Neural cell (in vitro differentiated cells): ENCODE measurements at regions not wholly inside any gene's neighbourhood (a gene's known extent, or its start where the extent isn't known, plus 50 kb on each side); places are given as distances from the start of the nearest gene placed in this dataset.

ENCODE experiments used
- RAD21 ChIP-seq: fragments of 450-650 bp; conservative IDR thresholded peaks from 2 replicates; pipeline ENCODE4 v1.6.1; 2014; ENCODE audit warnings: antibody characterized with exemption, mild to moderate bottlenecking, moderate library complexity
- TF ChIP-seq, protein P1 (sequence below): fragments of 450-650 bp; IDR thresholded peaks from 2 replicates; pipeline ENCODE4 v1.5.1; 2014; ENCODE audit warnings: antibody characterized with exemption, mild to moderate bottlenecking, moderate library complexity; ENCODE audit not compliant: poor library complexity, severe bottlenecking
- TF ChIP-seq, protein P2 (sequence below): IDR thresholded peaks from 2 replicates; pipeline ENCODE4 v1.6.1; 2012; ENCODE audit warnings: borderline replicate concordance

DNA sequence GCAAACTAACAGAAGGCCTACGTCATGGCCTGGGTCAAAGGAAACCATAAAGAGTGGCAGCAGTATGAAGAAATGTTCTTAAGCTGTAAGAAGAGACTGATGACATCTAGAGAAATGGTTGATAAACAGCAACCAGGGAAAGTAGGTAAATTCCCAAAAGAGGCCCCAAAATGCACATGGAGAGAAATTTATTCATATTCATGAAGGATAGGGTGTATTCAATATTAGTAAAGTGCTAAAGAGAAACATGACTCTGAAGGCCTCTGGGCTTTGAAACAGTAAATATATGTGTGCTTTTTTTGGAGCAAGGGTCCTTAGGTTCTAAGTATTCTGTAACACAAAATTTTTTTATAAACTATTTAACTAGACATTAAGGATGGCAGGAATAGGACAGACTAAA, 149.7 kb upstream of the GRIA1 start:
- TF ChIP-seq, protein P1, sequence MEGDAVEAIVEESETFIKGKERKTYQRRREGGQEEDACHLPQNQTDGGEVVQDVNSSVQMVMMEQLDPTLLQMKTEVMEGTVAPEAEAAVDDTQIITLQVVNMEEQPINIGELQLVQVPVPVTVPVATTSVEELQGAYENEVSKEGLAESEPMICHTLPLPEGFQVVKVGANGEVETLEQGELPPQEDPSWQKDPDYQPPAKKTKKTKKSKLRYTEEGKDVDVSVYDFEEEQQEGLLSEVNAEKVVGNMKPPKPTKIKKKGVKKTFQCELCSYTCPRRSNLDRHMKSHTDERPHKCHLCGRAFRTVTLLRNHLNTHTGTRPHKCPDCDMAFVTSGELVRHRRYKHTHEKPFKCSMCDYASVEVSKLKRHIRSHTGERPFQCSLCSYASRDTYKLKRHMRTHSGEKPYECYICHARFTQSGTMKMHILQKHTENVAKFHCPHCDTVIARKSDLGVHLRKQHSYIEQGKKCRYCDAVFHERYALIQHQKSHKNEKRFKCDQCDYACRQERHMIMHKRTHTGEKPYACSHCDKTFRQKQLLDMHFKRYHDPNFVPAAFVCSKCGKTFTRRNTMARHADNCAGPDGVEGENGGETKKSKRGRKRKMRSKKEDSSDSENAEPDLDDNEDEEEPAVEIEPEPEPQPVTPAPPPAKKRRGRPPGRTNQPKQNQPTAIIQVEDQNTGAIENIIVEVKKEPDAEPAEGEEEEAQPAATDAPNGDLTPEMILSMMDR, result no peak
- TF ChIP-seq, protein P2, sequence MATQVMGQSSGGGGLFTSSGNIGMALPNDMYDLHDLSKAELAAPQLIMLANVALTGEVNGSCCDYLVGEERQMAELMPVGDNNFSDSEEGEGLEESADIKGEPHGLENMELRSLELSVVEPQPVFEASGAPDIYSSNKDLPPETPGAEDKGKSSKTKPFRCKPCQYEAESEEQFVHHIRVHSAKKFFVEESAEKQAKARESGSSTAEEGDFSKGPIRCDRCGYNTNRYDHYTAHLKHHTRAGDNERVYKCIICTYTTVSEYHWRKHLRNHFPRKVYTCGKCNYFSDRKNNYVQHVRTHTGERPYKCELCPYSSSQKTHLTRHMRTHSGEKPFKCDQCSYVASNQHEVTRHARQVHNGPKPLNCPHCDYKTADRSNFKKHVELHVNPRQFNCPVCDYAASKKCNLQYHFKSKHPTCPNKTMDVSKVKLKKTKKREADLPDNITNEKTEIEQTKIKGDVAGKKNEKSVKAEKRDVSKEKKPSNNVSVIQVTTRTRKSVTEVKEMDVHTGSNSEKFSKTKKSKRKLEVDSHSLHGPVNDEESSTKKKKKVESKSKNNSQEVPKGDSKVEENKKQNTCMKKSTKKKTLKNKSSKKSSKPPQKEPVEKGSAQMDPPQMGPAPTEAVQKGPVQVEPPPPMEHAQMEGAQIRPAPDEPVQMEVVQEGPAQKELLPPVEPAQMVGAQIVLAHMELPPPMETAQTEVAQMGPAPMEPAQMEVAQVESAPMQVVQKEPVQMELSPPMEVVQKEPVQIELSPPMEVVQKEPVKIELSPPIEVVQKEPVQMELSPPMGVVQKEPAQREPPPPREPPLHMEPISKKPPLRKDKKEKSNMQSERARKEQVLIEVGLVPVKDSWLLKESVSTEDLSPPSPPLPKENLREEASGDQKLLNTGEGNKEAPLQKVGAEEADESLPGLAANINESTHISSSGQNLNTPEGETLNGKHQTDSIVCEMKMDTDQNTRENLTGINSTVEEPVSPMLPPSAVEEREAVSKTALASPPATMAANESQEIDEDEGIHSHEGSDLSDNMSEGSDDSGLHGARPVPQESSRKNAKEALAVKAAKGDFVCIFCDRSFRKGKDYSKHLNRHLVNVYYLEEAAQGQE, result no peak
- no peak for TF ChIP-seq RAD21
